Fibroblast of pulmonary artery (primary cell): ENCODE measurements at regions not wholly inside any gene's neighbourhood (a gene's known extent, or its start where the extent isn't known, plus 50 kb on each side); places are given as distances from the start of the nearest gene placed in this dataset.

Experiments used
- DNase-seq: peaks from one replicate; pipeline ENCODE4 v3.0.0-alpha.2; 2010; ENCODE audit warnings: low read depth
- H3K4me3 ChIP-seq: replicated peaks from 2 replicates; pipeline ENCODE4 v1.5.1; 2011; ENCODE audit warnings: low read depth, mild to moderate bottlenecking, control low read depth, low read length, moderate library complexity
- CTCF ChIP-seq: IDR thresholded peaks from 2 replicates; pipeline ENCODE4 v1.5.1; 2011; ENCODE audit warnings: mild to moderate bottlenecking, control low read depth, low read length, inconsistent platforms; ENCODE audit errors: missing control alignments

GRCh38 chr6:55675941-55676340, 96.9 kb upstream of the HMGCLL1 start:
- DNase-seq = no peak
- TF ChIP-seq CTCF = no peak
- H3K4me3 ChIP-seq = no peak overlapping the region

- no peak overlapping the region for H3K4me3 ChIP-seq
- DNase-seq = no peak
- no peak for TF ChIP-seq CTCF
Observed at GRCh38 chr6:55674672-55675071, 95.7 kb upstream of the HMGCLL1 start.

- no peak for TF ChIP-seq CTCF
- DNase-seq = no peak
- no peak overlapping the region for H3K4me3 ChIP-seq
Observed at GRCh38 chr6:55670850-55671413, 91.9 kb upstream of the HMGCLL1 start.

- H3K4me3 ChIP-seq = no peak overlapping the region
- no peak for TF ChIP-seq CTCF
Observed at GRCh38 chr6:55669028-55669427, 90.0 kb upstream of the HMGCLL1 start.

GRCh38 chr6:55668591-55668990, 89.6 kb upstream of the HMGCLL1 start:
- no peak for TF ChIP-seq CTCF
- H3K4me3 ChIP-seq = no peak overlapping the region

More at GRCh38 chr6:55669028-55669427, 90.0 kb upstream of the HMGCLL1 start:
- no peak for DNase-seq

GRCh38 chr6:55667341-55667740, 88.3 kb upstream of the HMGCLL1 start:
- no peak overlapping the region for H3K4me3 ChIP-seq
- TF ChIP-seq CTCF = no peak
- DNase-seq = no peak

More at GRCh38 chr6:55668591-55668990, 89.6 kb upstream of the HMGCLL1 start:
- DNase-seq = peak; percentile 14

- DNase-seq = no peak
- TF ChIP-seq CTCF = no peak
- no peak overlapping the region for H3K4me3 ChIP-seq
Observed at GRCh38 chr6:55666606-55667225, 87.7 kb upstream of the HMGCLL1 start.
